HG02973 (cell line): ENCODE measurements at regions not wholly inside any gene's neighbourhood (a gene's known extent, or its start where the extent isn't known, plus 50 kb on each side); places are given as distances from the start of the nearest gene placed in this dataset.
"Not testable (repeated sequence)": the region's sequence is repeated elsewhere in the genome, so short reads cannot be mapped to it uniquely, and the experiment has no call there.

Source experiments
- ATAC-seq: cut with Tn5 transposase; IDR thresholded peaks from one replicate; pipeline ENCODE4 v1.9.1; 2021; ENCODE audit warnings: moderate library complexity; ENCODE audit not compliant: unreplicated experiment

DNA sequence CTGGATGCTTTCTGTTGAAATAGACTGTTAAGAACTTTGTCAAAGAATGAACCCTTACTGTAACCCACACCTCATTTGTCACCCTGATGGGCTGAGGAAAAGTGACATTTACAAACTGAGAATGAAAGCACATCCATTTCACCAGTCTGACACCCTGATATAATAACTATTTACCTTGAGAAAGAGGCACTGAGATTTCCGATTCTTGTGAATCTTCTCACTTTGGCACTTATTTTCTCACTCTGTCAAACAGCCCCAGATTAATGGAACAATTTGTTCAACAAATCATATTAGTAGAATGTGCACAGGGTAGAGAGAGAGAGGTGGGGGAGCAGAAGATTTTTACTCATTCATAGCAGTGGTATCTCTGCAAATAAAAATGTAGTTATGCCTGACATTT, 606.9 kb downstream of the MCTP2 start:
- no peak for ATAC-seq

DNA sequence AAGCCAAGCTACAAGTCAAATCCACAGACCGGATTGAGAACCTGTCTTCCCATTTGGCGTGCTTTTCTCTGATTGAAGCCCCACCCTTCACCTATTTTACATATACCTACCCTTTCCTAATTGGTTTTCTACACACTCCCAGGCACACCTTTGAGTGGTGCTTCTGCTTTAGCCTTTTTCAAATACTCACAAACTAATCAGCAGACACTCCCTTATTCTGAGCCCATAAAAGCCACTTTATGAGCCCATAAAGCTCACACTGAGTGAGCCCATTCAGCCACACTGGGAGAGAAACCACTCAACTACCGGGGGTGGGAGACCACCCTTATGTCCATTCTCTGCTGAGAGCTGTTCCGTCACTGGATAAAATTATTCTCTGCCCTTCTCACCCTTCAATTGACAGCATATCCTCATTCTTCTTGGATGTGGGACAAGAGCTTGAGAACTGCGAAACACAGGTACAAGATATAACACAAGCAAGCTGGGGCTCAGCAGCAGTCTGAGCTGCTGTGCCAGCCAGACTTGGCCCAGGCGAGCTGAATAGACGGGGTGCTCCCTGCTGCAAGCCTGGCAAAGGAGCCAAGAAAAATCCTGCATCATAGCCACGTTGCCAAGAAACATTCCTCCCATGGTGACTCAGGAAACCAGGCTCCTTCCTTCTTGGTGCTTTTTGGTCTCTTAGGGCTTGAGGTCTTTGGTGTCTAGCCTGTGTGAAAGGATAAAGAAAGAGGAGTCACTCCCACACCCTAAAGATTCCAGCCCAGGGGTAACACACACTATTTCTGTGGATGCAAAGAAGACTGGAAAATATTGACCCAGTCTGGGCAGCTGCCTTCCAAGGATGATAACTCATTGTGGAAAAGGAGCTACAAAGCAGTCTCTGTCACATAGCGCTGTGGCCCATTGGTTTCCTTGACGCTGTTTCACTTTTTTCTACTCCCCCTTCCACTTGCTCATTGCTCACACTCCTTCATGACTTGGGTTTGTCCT, 609.7 kb downstream of the MCTP2 start:
- ATAC-seq: no peak

DNA sequence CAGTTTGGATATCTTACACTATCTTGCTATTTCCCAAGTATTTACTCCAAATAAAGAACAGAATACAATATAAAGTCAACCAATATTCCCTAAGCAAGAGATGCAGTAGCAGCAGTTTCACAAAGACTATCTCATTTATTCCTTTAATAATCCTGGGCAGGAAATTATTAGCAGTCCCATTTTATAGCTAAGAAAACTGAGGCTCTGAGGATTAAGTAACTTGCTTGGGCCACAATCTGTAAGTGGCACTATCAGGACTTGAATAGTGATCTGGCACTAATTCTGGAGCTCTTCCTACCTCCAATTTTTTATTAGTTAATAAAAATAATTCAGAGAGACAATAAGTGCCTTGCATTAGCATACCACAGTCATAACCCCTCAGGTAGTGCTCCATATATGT, 611.7 kb downstream of the MCTP2 start:
- no peak for ATAC-seq

DNA sequence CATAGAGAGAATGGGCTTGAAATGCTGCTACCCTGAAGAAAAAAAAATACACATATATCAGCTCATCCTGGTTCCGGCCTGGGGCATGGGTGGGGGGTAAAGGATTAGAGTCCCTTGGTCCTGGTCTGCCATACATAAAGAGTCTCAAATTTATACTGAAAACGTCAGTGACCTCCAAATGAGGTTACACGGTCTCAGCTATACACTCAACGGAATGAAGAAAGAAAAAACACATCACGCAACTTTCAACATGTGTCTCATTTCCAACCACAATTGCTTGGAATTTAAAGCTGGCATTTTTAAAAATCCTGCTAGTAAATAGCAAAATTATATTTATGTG, 612.8 kb downstream of the MCTP2 start:
- ATAC-seq: no peak

DNA sequence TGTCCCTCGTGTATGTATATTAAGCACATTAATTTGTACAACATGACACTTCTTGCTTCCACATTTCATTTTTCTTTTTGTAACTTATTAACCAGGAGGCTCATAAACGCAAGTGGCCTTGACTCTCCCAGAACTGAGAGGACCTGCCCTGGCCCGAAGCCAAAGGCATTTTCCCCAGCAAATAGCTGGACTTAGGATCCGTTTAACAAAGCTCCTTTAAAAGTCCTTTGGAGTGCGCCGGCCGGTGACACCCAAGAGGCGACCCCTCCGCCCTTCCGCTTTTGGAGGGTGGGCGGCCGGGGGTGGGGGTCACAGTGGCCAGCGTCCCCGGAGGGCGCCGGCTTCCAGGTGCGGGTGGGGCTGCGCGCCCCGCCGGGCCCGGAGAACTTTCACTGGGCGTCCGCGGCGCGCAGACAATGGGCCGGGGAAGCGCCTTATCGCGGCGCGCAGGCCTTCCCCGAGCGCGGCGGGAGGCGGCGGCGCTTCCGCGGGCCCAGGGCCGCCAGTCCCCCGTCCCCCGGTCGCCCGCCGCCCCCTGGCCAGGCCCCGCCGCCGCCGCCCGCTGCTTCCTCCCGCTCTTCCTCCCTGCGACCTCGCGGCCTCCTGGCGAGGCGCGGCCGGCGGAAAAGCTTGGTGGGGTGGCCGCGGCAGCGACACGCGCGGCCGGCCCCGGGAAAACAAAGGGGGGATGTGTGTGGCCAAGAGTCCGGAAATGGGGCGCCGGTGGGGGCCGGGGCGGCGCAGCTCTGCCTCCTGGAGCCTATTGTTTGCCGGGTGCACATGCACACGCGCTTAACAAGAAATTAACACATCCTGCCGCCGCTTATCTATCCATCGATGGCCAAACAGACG, 613.4 kb downstream of the MCTP2 start:
- no peak for ATAC-seq

DNA sequence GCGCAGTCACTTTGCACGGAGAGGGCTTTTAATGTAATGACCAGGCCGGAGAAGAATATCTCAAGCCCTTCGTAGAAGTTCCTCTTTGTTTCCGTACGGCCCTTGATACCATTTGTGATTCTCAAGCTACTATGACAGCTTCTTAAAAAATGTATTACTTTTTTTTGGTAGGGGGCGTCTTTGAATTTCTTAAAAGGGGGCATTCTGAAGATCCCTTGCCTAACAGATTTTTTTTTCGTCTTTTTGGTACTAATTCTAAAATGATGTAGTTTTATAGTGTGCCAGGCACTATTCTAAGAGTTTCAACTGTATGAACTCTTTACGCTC, 614.0 kb downstream of the MCTP2 start:
- ATAC-seq: no peak

DNA sequence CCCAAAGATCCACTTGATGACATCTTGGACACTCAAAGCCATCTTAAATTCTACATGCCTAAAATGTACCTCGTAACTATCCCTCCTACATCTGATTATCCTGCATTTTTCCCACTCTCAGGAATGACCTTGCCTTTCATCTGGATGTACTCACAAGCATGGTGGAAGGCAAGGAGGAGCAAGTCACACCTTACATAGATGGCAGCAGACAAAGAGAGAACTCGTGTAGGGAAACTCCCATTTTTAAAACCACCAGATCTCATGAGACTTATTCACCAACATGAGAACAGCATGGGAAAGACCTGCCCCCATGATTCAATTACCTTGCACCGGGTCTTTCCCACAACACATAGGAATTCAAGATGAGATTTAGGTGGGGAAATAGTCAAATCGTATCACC, 616.0 kb downstream of the MCTP2 start:
- no peak for ATAC-seq

DNA sequence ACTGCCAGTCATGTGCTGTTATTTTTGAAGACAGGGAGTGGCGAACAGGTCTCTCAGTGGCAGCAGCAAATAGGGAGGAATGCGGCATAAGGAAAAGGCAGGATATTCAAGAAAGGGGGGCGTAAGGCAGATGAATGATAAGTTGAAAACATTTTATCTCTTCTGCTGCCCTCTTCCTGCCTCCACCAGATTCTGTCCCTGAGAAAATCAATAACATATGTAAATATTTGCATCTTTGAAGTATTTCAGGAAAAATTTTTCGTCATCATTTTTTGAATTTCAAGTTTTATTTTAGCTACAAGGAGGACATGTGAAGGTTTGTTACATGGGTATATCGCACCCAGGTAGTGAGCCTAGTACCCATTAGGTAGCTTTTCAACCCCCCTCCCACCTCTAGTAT, 616.7 kb downstream of the MCTP2 start:
- no peak for ATAC-seq

DNA sequence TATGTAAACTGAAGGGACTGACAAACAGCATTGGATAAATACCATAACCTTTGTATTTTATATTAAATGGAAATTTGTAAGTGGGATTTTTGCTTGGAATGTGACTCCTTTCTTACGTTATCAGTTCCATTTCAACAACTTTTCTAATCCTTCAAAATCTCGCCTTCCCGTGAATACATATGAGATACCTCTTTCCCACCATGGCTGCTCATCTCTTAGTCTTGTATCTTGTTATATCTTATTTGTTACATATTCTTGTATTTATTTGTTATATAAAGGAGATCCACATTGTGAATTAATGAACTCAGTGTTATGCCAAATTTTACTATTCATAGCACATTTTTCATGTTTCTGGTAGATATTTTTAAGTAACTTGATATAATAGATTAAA, 623.7 kb downstream of the MCTP2 start:
- ATAC-seq: no peak

DNA sequence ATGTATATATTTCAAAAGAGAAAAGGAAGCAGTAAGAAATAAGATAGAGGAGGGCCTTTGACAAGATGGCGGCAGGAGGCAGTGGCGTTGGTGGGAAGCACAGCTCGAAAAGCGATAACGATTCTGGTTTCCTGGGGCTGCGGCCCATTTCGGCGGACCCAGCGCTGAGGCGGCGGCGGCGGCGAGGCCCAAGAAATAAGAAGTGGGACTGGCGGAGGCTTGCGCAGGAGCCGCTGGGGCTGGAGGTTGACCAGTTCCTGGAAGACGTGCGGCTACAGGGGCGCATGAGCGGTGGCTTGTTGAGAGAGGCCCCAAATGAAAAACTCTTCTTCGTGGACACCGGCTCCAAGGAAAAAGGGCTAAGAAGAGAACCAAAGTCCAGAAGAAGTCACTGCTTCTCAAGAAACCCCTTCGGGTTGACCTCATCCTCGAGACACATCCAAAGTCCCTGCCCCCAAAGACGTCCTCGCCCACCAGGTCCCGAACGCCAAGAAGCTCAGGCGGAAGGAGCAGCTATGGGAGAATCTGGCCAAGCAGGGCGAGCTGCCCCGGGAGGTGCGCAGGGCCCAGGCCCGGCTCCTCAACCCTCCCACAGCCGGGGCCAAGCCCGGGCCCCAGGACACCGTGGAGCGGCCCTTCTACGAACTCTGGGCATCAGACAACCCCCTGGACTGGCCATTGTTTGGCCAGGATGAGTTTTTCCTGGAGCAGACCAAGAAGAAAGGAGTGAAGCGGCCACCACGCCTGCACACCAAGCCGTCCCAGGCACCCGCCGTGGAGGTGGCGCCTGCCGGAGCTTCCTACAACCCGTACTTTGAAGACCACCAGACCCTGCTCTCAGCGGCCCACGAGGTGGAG, 624.3 kb downstream of the MCTP2 start:
- no peak for ATAC-seq

DNA sequence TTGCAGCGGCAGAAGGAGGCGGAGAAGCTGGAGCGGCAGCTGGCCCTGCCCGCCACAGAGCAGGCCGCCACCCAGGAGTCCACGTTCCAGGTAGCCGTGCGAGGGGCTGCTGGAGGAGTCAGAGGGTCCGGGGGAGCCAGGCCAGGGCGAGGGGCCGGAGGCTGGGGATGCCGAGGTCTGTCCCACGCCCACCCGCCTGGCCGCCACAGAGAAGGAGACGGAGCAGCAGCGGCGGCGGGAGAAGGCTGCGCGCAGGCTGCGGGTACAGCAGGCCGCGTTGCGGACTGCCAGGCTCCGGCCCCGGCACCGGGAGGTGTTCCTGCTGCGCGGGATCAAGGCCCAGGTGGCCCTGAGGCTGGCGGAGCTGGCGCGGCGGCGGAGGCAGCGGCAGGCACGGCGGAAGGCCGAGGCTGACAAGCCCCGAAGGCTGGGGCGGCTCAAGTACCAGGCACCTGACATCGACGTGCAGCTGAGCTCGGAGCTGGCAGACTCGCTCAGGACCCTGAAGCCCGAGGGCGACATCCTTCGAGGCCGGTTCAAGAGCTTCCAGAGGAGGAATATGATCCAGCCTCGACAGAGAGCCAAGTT, 625.0 kb downstream of the MCTP2 start:
- no peak for ATAC-seq

DNA sequence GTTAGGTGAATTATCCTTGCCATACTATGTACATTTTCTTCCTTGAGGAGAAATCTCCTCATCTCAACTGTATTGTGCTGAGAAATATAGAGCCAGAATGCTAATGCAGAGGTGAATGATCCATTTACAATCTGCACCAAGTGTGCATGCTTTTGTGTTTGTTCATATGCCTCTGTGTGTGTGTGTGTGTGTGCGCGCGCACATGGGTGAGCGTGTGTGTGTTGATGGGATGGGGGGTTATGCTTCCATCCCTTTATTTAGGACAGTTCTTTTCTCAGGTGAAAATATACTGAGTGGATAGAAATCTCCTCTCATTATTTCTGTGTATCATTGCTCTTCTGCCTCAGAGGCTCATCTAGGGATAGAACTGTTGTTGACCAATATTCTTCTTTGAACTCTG, 626.1 kb downstream of the MCTP2 start:
- ATAC-seq: no peak

DNA sequence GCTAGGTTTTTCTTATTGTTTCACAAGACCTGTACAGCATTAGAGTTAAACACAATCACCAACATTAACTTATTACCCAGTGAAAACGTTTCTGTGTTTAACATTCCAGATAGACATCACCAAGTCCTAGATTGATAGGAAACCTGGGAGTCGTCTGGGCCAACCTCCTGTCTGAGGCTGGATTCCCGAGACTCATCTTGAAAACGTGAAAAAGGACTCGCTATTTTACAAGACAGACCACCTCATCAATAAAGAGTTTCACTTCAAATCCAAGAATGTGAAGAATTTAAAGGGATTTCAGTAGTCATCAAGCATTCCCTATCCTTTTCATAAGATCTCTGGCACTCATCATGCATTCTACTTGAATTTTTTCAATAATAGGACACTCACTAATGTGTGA, 626.6 kb downstream of the MCTP2 start:
- ATAC-seq: no peak

DNA sequence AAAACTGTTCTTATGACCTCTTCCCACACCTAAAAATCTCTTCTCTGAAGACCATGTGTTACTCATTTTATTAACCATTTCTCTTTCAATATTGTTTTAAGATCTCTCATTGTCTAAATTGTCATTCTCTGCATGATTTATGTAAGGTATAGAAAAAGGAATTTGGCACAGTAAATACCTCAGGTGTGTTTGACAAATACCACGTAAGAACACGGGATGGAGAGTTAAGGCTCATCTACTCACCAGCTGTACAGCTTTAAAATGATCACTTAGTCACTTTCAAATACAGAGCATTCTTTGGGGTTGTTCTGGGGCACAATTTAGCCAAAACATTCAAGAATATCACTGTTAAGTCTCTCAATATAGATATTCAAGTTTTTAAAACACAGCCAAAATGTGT, 627.1 kb downstream of the MCTP2 start:
- ATAC-seq: no peak

DNA sequence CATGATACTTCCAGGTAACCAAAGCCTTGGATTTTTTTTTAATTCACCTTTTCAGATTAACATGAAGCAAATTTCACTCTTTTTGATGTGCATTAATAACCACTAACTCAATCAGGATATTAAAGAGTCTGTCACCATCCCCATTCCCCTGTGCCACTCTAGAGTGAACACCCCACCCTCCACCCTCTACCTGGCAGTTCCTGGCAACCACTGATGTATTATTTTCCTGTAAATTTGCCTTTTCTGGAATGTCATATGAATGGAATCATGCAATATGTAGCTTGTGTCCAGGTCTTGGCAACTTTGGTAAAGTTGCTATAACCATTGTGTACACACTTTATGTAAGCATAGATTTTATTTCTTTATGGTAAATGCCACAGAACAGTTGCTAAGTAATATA, 627.6 kb downstream of the MCTP2 start:
- ATAC-seq: no peak

DNA sequence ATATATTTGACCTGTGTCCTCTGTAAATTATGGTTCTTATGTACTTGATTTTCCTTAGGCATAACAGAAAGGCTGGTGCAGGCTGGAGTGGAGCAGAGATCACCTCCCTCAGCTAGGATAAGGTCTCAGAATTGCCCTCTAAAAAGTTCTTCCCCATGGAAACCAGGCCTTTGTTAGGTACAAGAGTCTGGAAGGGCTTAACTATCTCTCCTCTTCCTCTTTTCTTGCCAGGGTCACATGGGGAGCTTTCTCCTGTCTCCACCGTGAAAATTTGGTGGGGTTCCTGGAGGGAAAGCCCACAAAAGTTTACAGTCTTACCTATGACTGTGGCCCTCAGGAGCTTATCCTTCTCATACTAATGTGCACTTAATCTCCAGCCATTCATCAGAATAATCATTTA, 633.2 kb downstream of the MCTP2 start:
- no peak for ATAC-seq

DNA sequence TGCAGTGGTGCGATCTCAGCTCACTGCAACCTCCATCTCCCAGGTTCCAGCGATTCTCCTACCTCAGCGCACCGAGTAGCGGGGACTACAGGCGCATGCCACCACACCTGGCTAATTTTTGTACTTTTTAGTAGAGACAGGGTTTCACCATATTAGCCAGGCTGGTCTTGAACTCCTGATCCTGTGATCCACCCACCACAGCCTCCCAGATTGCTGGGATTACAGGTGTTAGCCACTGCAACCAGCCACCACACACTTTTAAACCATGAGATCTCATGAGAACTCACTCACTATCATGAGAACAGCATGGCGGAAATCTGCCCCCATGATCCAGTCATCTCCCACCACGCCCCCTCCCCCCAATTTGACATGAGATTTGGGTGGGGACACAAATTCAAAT, 636.9 kb downstream of the MCTP2 start:
- ATAC-seq: not testable (repeated sequence)

DNA sequence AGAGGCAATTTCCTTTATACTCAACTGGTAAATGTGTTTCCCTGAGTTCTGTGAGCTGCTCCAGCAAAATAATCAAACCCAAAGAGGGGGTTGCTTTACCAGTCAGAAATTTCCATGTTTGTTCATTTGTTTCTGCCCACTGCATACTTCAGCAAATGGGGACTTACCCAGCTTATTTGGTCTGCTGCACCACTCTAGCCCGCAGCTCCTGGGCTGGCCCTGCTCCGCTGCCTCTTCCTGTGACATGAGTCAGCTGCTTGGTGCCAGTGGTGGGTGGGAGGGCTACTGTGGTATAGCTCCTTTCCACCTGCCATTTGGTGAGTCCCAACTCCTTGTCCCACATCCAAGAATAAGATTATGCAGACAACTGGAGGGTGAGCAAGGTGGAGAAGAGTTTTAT, 644.2 kb downstream of the MCTP2 start:
- no peak for ATAC-seq

DNA sequence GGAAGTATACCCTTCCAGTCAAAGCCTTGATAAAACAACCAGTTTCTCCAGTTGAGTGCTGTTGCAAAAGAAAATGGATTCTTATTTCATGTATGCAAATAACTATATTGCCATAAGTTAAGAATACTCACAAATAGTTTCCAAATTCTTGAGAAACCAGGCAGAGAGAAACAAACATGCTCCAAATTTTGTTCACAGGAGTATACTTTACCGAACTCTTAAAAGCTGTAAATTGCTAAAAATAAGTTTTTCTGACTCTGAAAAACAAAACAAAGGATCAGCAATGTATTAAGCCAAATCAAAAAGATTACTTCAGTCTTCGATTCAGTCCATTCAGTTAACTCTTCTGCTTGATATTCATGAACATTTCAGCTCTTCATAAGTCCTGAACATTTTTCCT, 646.5 kb downstream of the MCTP2 start:
- ATAC-seq: no peak

DNA sequence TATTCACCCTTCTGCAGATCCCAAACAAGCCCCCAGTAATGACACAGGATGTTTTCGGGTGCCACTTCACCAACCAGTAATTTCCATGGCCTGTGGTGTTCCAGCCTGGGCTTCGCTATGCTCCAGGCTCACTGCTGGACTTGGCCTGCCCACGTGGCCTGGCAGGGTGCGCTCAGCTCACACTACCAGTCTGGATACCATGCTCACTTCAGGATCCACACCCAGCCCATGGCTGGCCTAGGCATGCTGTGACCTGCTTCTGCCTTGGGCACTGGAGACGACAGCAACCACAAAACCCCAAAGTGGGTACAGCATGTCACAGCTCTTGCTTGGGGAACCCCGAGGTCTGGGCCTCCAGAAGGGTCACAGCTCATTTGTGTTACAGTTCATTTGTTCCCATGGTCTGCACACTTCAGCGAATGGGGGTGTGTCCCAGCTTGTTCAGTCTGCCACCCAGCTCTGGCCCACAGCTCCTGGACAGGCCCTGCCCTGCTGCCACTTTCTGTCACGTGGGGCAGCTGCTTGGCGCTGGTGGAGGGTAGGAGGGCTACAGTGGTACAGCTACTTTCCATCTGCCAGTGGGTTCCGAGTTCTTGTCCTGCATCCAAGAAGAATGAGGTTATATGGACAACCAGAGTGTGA, 650.8 kb downstream of the MCTP2 start:
- ATAC-seq: no peak

DNA sequence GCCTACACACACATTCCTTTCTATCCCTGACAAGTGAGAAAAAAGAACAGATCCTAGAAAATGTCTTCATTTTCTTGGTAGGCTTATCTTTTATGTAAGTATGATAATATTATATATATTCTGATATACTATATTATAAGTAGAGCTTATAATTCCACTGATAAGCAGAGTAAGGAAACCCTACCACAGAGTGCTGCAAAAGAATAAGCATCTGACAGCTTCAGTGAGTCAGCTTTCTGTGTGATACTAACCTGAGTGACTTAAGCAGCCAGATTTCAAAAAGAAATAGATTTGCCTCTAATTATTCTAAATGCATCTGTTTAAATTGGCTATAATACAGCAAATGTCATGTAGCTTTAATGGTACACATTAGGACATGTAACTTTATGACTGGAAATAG, 656.0 kb downstream of the MCTP2 start:
- ATAC-seq: no peak
